ENCODE measurements at regions not wholly inside any gene's neighbourhood (a gene's known extent, or its start where the extent isn't known, plus 50 kb on each side); places are given as distances from the start of the nearest gene placed in this dataset.
"Not testable (repeated sequence)": the region's sequence is repeated elsewhere in the genome, so short reads cannot be mapped to it uniquely, and the experiment has no call there.

DNA sequence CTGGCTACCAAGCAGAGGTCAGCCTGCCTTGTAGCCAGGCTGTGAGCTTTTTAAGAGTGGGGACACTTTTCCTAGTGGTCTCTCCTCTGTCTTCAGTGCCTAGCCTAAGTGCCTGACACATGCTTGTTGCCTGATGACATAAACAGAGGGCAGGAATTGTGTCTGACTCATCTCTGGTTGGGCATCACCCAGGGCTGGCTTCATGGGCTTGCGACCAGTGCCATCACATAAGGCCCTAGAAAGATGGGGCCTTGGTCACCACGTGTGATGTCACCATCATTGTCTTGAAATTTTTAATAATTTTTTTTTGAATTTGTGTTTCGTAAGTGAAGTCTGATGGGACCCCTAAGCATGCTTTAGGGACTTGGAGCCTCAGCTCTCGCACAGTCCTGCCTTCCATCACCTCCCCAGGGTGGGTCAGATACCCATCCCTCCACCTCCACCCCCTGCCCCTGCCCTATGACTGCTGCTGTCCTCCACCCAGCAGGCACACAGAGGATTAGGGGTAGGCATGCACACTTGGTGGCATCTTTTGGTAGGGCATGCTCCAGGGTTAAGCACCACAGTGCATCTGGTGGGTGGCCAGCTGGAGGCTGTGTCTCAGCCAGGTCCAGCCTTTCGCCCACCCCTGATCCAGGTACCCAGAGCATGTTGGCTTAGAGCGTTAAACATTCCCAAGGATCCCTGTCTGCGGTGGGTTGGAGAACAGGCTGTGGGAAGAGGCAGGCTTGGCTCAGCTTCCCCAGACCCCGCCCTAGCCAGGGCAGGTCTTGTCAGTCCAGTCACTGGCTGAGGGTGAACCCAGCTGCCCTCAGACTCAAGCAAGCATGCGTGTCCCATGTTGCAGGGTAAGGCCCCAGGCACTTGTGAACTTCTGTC, 80.1 kb upstream of the SH3PXD2B start:
- H4K91ac ChIP-seq (ENCODE audit: low read depth, low read length, poor library complexity): no peak overlapping the region
- no CpG with 5 or more reads among the region's 9 CpGs for WGBS, 2 donors (ENCODE audit: extremely low coverage in 2 of 2, insufficient read length in 2 of 2, insufficient replicate concordance in 1 of 2)
- peak overlapping the region; percentile 76 for H3K18ac ChIP-seq (ENCODE audit: low read length)
- no peak overlapping the region for H3K27ac ChIP-seq (replicated peaks; ENCODE audit: low read length)
- H3K27me3 ChIP-seq (ENCODE audit: control insufficient read depth in 3 of 3, insufficient read depth in 3 of 3, low read depth in 1 of 3, low read length in 3 of 3): peaks cover 0 to 11% (median 0%) of the 10 kb centered on the region in 3 experiments
- no peak overlapping the region for H2AFZ ChIP-seq (ENCODE audit: low read length)
- peaks cover 0 to 1% of the 10 kb centered on the region in 2 donors for H3K9me3 ChIP-seq (replicated peaks in 1 of 2; ENCODE audit: control insufficient read depth in 2 of 2, insufficient read depth in 1 of 2, low read depth in 1 of 2, low read length in 2 of 2)
- no peaks in the 10 kb centered on the region for H3K79me1 ChIP-seq (ENCODE audit: low read depth, low read length)
- no peak overlapping the region for H2BK12ac ChIP-seq (ENCODE audit: low read length)
- no peak overlapping the region for H2BK5ac ChIP-seq (ENCODE audit: low read length)
- no peak overlapping the region for H4K8ac ChIP-seq (ENCODE audit: low read depth, low read length)
- peak overlapping the region; percentile 67 for H3K14ac ChIP-seq (ENCODE audit: low read length)
- H2AK5ac ChIP-seq (ENCODE audit: low read depth, low read length): no peak overlapping the region
- H3K9ac ChIP-seq (ENCODE audit: low read depth, low read length, poor library complexity): no peak overlapping the region
- peaks cover 0 to 7% of the 10 kb centered on the region in 2 donors for H3K4me1 ChIP-seq (ENCODE audit: control insufficient read depth in 2 of 2, insufficient read depth in 1 of 2, low read depth in 1 of 2, low read length in 2 of 2)
- no peak overlapping the region for H3K4ac ChIP-seq (ENCODE audit: low read length)
- H2BK120ac ChIP-seq (ENCODE audit: low read depth, low read length): no peak overlapping the region
- no peak for DNase-seq (ENCODE audit: low spot score)
- H3K36me3 ChIP-seq (replicated peaks in 1 of 2; ENCODE audit: control insufficient read depth in 2 of 2, insufficient read depth in 2 of 2, low read length in 2 of 2): no peaks in the 10 kb centered on the region
- peak overlapping the region; percentile 1 for H2BK15ac ChIP-seq (ENCODE audit: low read length)
- H3K4me3 ChIP-seq (ENCODE audit: low read length in 2 of 2): no peak overlapping the region
- H3K23ac ChIP-seq (ENCODE audit: low read depth, low read length, poor library complexity): peak overlapping the region; percentile 25
- no peak overlapping the region for H3K4me2 ChIP-seq (ENCODE audit: insufficient read depth, low read length, poor library complexity, severe bottlenecking)

- H3K9ac ChIP-seq (ENCODE audit: low read depth, low read length, poor library complexity): peak overlapping the region; percentile 66
- no peak overlapping the region for H4K91ac ChIP-seq (ENCODE audit: low read depth, low read length, poor library complexity)
- no peak overlapping the region for H3K4ac ChIP-seq (ENCODE audit: low read length)
- H3K4me3 ChIP-seq (ENCODE audit: low read length in 2 of 2): no peak overlapping the region
- WGBS, 2 donors (ENCODE audit: extremely low coverage in 2 of 2, insufficient read length in 2 of 2, insufficient replicate concordance in 1 of 2): no CpG with 5 or more reads among the region's 12 CpGs
- no peak overlapping the region for H3K27ac ChIP-seq (replicated peaks; ENCODE audit: low read length)
- H2AFZ ChIP-seq (ENCODE audit: low read length): no peak overlapping the region
- peak overlapping the region; percentile 63 for H2AK5ac ChIP-seq (ENCODE audit: low read depth, low read length)
- H2BK120ac ChIP-seq (ENCODE audit: low read depth, low read length): no peak overlapping the region
- H3K9me3 ChIP-seq (replicated peaks in 1 of 2; ENCODE audit: control insufficient read depth in 2 of 2, insufficient read depth in 1 of 2, low read depth in 1 of 2, low read length in 2 of 2): peaks cover 0 to 1% of the 10 kb centered on the region in 2 donors
- peak overlapping the region; percentile 25 for H3K23ac ChIP-seq (ENCODE audit: low read depth, low read length, poor library complexity)
- peaks cover 0 to 7% of the 10 kb centered on the region in 2 donors for H3K4me1 ChIP-seq (ENCODE audit: control insufficient read depth in 2 of 2, insufficient read depth in 1 of 2, low read depth in 1 of 2, low read length in 2 of 2)
- no peak overlapping the region for H3K14ac ChIP-seq (ENCODE audit: low read length)
- no peak overlapping the region for H2BK15ac ChIP-seq (ENCODE audit: low read length)
- H2BK12ac ChIP-seq (ENCODE audit: low read length): no peak overlapping the region
- H2BK5ac ChIP-seq (ENCODE audit: low read length): no peak overlapping the region
- no peak overlapping the region for H3K18ac ChIP-seq (ENCODE audit: low read length)
- no peaks in the 10 kb centered on the region for H3K36me3 ChIP-seq (replicated peaks in 1 of 2; ENCODE audit: control insufficient read depth in 2 of 2, insufficient read depth in 2 of 2, low read length in 2 of 2)
- peaks cover 0 to 11% (median 0%) of the 10 kb centered on the region in 3 experiments for H3K27me3 ChIP-seq (ENCODE audit: control insufficient read depth in 3 of 3, insufficient read depth in 3 of 3, low read depth in 1 of 3, low read length in 3 of 3)
- H3K4me2 ChIP-seq (ENCODE audit: insufficient read depth, low read length, poor library complexity, severe bottlenecking): no peak overlapping the region
- H4K8ac ChIP-seq (ENCODE audit: low read depth, low read length): no peak overlapping the region
- H3K79me1 ChIP-seq (ENCODE audit: low read depth, low read length): no peaks in the 10 kb centered on the region
- no peak for DNase-seq (ENCODE audit: low spot score)
Observed at GRCh38 chr5:172533399-172534228, 79.3 kb upstream of the SH3PXD2B start.

- Histone ChIP-seq H4K8ac (ENCODE audit: low read depth, low read length) (no peak overlapping the region), H3K36me3 (replicated peaks in 1 of 2; ENCODE audit: control insufficient read depth in 2 of 2, insufficient read depth in 2 of 2, low read length in 2 of 2) (no peaks in the 10 kb centered on the region), H2BK15ac (ENCODE audit: low read length) (no peak overlapping the region), H3K14ac (ENCODE audit: low read length) (no peak overlapping the region), H2BK12ac (ENCODE audit: low read length) (no peak overlapping the region), H3K27me3 (ENCODE audit: control insufficient read depth in 3 of 3, insufficient read depth in 3 of 3, low read depth in 1 of 3, low read length in 3 of 3) (peaks cover 0 to 11% (median 0%) of the 10 kb centered on the region in 3 experiments), H3K23ac (ENCODE audit: low read depth, low read length, poor library complexity) (no peak overlapping the region), H2AFZ (ENCODE audit: low read length) (no peak overlapping the region), H2AK5ac (ENCODE audit: low read depth, low read length) (no peak overlapping the region), H3K4me1 (ENCODE audit: control insufficient read depth in 2 of 2, insufficient read depth in 1 of 2, low read depth in 1 of 2, low read length in 2 of 2) (peaks cover 0 to 7% of the 10 kb centered on the region in 2 donors), H4K91ac (ENCODE audit: low read depth, low read length, poor library complexity) (no peak overlapping the region), H3K27ac (replicated peaks; ENCODE audit: low read length) (no peak overlapping the region), H2BK5ac (ENCODE audit: low read length) (no peak overlapping the region), H3K79me1 (ENCODE audit: low read depth, low read length) (no peaks in the 10 kb centered on the region), H3K4me2 (ENCODE audit: insufficient read depth, low read length, poor library complexity, severe bottlenecking) (no peak overlapping the region), H3K4me3 (ENCODE audit: low read length in 2 of 2) (no peak overlapping the region), H2BK120ac (ENCODE audit: low read depth, low read length) (no peak overlapping the region), H3K9me3 (replicated peaks in 1 of 2; ENCODE audit: control insufficient read depth in 2 of 2, insufficient read depth in 1 of 2, low read depth in 1 of 2, low read length in 2 of 2) (peaks cover 0 to 1% of the 10 kb centered on the region in 2 donors), H3K4ac (ENCODE audit: low read length) (no peak overlapping the region), H3K18ac (ENCODE audit: low read length) (no peak overlapping the region), H3K9ac (ENCODE audit: low read depth, low read length, poor library complexity) (no peak overlapping the region)
- WGBS, 2 donors (ENCODE audit: extremely low coverage in 2 of 2, insufficient read length in 2 of 2, insufficient replicate concordance in 1 of 2): no CpG with 5 or more reads among the region's 10 CpGs
- DNase-seq (ENCODE audit: low spot score): no peak
Observed at GRCh38 chr5:172533058-172533398, 78.7 kb upstream of the SH3PXD2B start.

GRCh38 chr5:172532439-172532838, 78.1 kb upstream of the SH3PXD2B start:
- not testable (repeated sequence) for H3K36me3 ChIP-seq (replicated peaks in 1 of 2; ENCODE audit: control insufficient read depth in 2 of 2, insufficient read depth in 2 of 2, low read length in 2 of 2); H3K23ac ChIP-seq (ENCODE audit: low read depth, low read length, poor library complexity); DNase-seq (ENCODE audit: low spot score); H4K8ac ChIP-seq (ENCODE audit: low read depth, low read length); H2AK5ac ChIP-seq (ENCODE audit: low read depth, low read length); H2BK15ac ChIP-seq (ENCODE audit: low read length); H2AFZ ChIP-seq (ENCODE audit: low read length); H3K9ac ChIP-seq (ENCODE audit: low read depth, low read length, poor library complexity); H2BK120ac ChIP-seq (ENCODE audit: low read depth, low read length); H3K4ac ChIP-seq (ENCODE audit: low read length); H3K9me3 ChIP-seq (replicated peaks in 1 of 2; ENCODE audit: control insufficient read depth in 2 of 2, insufficient read depth in 1 of 2, low read depth in 1 of 2, low read length in 2 of 2); H4K91ac ChIP-seq (ENCODE audit: low read depth, low read length, poor library complexity); H3K79me1 ChIP-seq (ENCODE audit: low read depth, low read length); H2BK12ac ChIP-seq (ENCODE audit: low read length); H3K18ac ChIP-seq (ENCODE audit: low read length); H2BK5ac ChIP-seq (ENCODE audit: low read length); H3K4me3 ChIP-seq (ENCODE audit: low read length in 2 of 2); H3K14ac ChIP-seq (ENCODE audit: low read length); H3K4me1 ChIP-seq (ENCODE audit: control insufficient read depth in 2 of 2, insufficient read depth in 1 of 2, low read depth in 1 of 2, low read length in 2 of 2); H3K4me2 ChIP-seq (ENCODE audit: insufficient read depth, low read length, poor library complexity, severe bottlenecking); H3K27ac ChIP-seq (replicated peaks; ENCODE audit: low read length)
- peaks cover 0 to 11% (median 0%) of the 10 kb centered on the region in 3 experiments for H3K27me3 ChIP-seq (ENCODE audit: control insufficient read depth in 3 of 3, insufficient read depth in 3 of 3, low read depth in 1 of 3, low read length in 3 of 3)
- WGBS, 2 donors (ENCODE audit: extremely low coverage in 2 of 2, insufficient read length in 2 of 2, insufficient replicate concordance in 1 of 2): no CpG with 5 or more reads among the region's 8 CpGs

All from neuronal stem cell (in vitro differentiated cells).